ENCODE measurements at regions not wholly inside any gene's neighbourhood (a gene's known extent, or its start where the extent isn't known, plus 50 kb on each side); places are given as distances from the start of the nearest gene placed in this dataset.
"Not testable (repeated sequence)": the region's sequence is repeated elsewhere in the genome, so short reads cannot be mapped to it uniquely, and the experiment has no call there.

GRCh38 chr15:23983500-23984259 is 296.6 kb upstream of the NDN start:
- H3K36me3 Mint-ChIP-seq = no peaks in the 10 kb centered on the region
- H3K4me1 Mint-ChIP-seq = no peaks in the 10 kb centered on the region
- no peaks in the 10 kb centered on the region for H3K27me3 Mint-ChIP-seq
- no peak overlapping the region for H3K27ac Mint-ChIP-seq
- no peak overlapping the region for H3K4me3 Mint-ChIP-seq
- peaks cover 6 to 12% (median 8%) of the 10 kb centered on the region in 3 donors for H3K9me3 Mint-ChIP-seq

GRCh38 chr15:23994273-23994672 is 307.2 kb upstream of the NDN start:
- Mint-ChIP-seq H3K9me3 (peaks cover 5% of the 10 kb centered on the region in 3 donors), H3K27ac (no peak overlapping the region)

GRCh38 chr15:23998056-23998455 is 311.0 kb upstream of the NDN start:
- H3K27ac Mint-ChIP-seq = no peak overlapping the region
- H3K4me1 Mint-ChIP-seq = no peaks in the 10 kb centered on the region
- H3K9me3 Mint-ChIP-seq = peaks cover 5 to 7% (median 5%) of the 10 kb centered on the region in 3 donors
- no peaks in the 10 kb centered on the region for H3K27me3 Mint-ChIP-seq
- no peak overlapping the region for H3K4me3 Mint-ChIP-seq
- no peaks in the 10 kb centered on the region for H3K36me3 Mint-ChIP-seq

More at GRCh38 chr15:23994273-23994672, 307.2 kb upstream of the NDN start:
- Mint-ChIP-seq H3K36me3 (no peaks in the 10 kb centered on the region), H3K27me3 (no peaks in the 10 kb centered on the region), H3K4me3 (no peak overlapping the region), H3K4me1 (no peaks in the 10 kb centered on the region)

DNA sequence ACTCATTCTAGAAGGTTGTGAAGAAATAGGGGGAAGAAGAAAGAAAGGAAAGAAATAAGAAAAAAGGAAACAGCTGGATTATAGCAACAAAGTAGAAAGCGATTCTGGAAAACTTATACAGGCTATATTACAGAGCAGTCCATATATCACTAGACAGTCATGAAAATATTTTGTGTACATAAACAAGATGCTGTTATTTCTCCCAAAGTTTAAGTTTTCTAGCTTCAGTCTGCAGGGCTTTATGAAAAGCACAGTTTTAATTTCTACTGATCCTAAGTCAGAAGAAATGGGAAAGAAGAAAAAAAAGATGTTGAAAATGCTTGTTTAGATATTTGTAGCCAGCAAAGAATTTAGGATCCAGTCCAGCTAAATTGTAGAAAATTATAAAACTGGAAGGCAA is 321.4 kb upstream of the NDN start:
- Mint-ChIP-seq H3K27me3 (no peaks in the 10 kb centered on the region), H3K4me1 (no peaks in the 10 kb centered on the region), H3K4me3 (no peak overlapping the region), H3K9me3 (peaks cover 1 to 17% (median 9%) of the 10 kb centered on the region in 3 donors), H3K36me3 (no peaks in the 10 kb centered on the region), H3K27ac (no peak overlapping the region)

GRCh38 chr15:24017470-24017869 is 330.4 kb upstream of the NDN start:
- Mint-ChIP-seq H3K27ac (no peak overlapping the region), H3K4me3 (no peak overlapping the region), H3K36me3 (no peaks in the 10 kb centered on the region), H3K4me1 (no peaks in the 10 kb centered on the region), H3K27me3 (no peaks in the 10 kb centered on the region), H3K9me3 (peaks cover 8 to 16% (median 9%) of the 10 kb centered on the region in 3 donors)

- Mint-ChIP-seq H3K27me3 (no peaks in the 10 kb centered on the region), H3K4me3 (no peak overlapping the region), H3K27ac (no peak overlapping the region), H3K4me1 (no peaks in the 10 kb centered on the region), H3K9me3 (peaks cover 2 to 17% (median 5%) of the 10 kb centered on the region in 3 donors), H3K36me3 (no peaks in the 10 kb centered on the region)
Observed at GRCh38 chr15:24039683-24040082, 352.6 kb upstream of the NDN start.

GRCh38 chr15:24054547-24055245 is 367.6 kb upstream of the NDN start:
- no peaks in the 10 kb centered on the region for H3K4me1 Mint-ChIP-seq
- no peaks in the 10 kb centered on the region for H3K36me3 Mint-ChIP-seq
- H3K27me3 Mint-ChIP-seq = no peaks in the 10 kb centered on the region
- no peak overlapping the region for H3K27ac Mint-ChIP-seq
- no peak overlapping the region for H3K4me3 Mint-ChIP-seq
- H3K9me3 Mint-ChIP-seq = peaks cover 5 to 14% (median 9%) of the 10 kb centered on the region in 3 donors

DNA sequence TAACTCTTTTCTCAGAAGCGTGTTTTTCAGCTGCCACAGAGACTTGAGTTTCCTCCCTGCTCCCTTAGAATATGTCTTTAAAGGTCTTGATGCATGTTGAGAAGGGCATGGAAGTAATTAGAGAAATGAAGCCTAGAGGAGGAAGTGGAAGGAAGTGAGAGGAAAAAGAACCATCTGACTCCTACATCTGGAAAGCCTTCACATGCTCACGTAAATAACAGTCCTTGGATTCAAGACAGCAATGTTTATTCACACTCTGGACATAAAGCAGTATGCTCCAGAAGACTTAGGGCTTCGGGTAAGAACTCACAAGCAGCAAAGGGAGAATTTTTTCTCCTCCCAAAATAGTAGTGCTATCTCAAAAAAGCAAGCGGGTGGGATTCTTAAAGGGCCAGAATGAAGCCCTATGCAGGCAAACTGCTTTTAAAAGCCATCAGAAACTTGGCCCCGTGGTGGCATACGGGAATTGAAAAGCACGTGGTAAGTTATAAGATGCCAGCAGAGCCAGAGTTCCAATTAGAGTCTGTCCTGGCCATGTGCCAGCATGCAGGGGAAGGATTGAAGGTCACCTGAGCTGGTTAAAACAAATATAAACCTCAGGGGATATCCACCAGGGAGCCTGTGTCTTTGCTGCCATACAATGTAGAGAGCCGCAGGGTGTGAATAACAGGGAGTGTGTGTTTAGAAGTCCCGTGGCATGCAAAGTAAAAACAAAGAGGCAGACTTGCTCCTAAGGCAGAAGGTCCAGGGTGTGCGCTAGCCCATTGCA is 380.8 kb upstream of the NDN start:
- no peaks in the 10 kb centered on the region for H3K36me3 Mint-ChIP-seq
- H3K9me3 Mint-ChIP-seq = peaks cover 4 to 8% (median 5%) of the 10 kb centered on the region in 3 donors
- no peak overlapping the region for H3K4me3 Mint-ChIP-seq
- no peak overlapping the region for H3K27ac Mint-ChIP-seq
- H3K27me3 Mint-ChIP-seq = no peaks in the 10 kb centered on the region
- H3K4me1 Mint-ChIP-seq = no peaks in the 10 kb centered on the region

DNA sequence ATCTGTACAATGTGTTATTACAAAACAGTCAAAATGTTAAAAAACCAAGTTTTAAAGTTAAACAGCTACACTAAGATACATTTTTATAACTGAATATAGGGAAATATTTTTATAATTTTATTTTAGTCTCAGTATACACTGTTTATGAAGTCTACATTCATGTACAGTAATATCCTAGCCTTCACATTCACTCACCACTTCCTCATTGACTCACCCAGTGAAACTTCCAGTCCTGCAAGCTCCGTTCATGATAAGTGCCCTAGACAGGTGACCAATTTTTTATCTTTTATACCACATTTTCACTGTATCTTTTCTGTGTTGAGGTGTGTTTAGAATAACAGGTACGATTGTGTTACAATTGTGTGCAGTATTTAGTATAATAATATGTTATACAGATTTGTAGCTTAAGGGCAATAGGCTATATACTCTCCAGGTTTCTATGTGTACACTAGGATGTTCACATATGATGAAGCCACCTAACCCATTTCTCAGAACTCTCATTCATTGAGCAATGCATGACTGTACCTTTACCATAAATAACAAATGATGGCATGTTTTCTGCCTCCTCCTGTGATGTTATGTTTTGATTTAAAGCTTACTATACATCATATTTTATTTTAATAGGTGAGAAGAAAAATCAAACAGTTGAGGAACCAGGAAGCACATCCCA is 388.4 kb upstream of the NDN start:
- H3K4me1 Mint-ChIP-seq = no peaks in the 10 kb centered on the region
- H3K27ac Mint-ChIP-seq = no peak overlapping the region
- peaks cover 5 to 8% (median 6%) of the 10 kb centered on the region in 3 donors for H3K9me3 Mint-ChIP-seq
- H3K4me3 Mint-ChIP-seq = no peak overlapping the region
- no peaks in the 10 kb centered on the region for H3K27me3 Mint-ChIP-seq
- no peaks in the 10 kb centered on the region for H3K36me3 Mint-ChIP-seq

DNA sequence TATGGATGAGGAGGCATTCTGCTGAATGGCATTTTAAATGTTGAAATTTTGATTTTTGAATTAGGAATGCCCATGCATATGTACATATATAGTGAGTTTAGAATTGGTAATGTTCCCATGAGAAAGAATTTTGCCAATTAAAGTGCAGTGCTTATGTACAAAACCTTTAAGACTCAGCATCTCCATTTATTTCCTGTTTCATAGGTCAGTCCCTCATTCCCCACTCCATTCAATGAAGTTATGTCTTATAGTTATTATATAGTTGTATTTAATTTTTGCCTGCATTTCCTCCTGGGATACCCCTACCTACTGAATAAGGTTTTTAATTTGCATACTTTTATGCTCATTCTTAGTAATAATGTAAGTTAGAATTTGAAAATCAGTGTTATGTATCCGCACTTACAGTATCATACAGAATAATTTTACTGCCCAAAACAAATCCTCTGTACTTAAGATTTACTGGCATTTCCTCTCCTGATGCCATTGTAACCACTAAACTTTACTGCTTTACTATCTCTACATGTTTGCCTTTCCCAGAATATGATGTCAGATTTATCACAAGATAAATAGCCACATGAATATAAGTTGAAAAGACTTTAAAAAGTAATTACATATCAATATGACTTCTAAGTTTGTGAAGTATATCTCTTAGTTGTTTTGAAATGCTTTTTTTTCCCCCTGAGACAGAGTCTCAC is 389.1 kb upstream of the NDN start:
- Mint-ChIP-seq H3K27me3 (no peaks in the 10 kb centered on the region), H3K36me3 (no peaks in the 10 kb centered on the region), H3K27ac (no peak overlapping the region), H3K9me3 (peaks cover 5 to 8% (median 6%) of the 10 kb centered on the region in 3 donors), H3K4me1 (no peaks in the 10 kb centered on the region), H3K4me3 (no peak overlapping the region)

DNA sequence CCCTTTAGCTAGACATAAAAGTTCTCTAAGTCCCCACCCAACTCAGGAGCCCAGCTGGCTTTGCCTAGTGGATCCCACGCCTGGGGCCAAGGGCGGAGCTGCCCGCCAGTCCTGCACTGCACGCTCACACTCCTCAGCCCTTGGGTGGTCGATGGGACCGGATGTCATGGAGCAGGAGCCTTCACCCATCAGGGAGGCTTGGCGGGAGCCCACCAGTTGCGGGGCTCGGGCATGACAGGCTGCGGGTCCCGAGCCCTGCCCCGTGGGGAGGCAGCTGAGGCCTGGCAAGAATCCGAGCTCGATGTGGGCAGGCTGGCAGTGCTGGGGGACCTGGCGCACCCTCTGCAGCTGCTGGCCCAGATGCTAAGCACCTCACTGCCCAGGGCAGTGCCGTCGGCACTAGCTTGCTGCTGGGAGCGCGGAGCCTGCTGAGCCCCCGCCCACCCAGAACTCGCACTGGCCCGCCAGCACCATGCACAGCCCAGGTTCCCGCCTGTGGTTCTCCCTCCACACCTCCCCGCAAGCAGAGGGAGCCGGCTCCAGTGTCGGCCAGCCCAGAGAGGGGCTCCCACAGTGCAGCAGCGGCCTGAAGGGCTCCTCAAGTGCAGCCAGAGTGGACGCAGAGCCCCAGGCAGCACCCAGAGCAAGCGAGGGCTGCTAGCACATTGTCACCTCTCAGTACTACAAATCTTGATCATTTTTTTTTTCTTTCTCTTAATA is 391.4 kb upstream of the NDN start:
- Mint-ChIP-seq H3K9me3 (peaks cover 4 to 8% (median 7%) of the 10 kb centered on the region in 3 donors), H3K27ac (no peak overlapping the region), H3K4me1 (no peaks in the 10 kb centered on the region), H3K36me3 (no peaks in the 10 kb centered on the region), H3K4me3 (no peak overlapping the region), H3K27me3 (no peaks in the 10 kb centered on the region)

GRCh38 chr15:24088941-24089340 is 401.8 kb upstream of the NDN start:
- H3K27ac Mint-ChIP-seq, H3K36me3 Mint-ChIP-seq, H3K4me3 Mint-ChIP-seq, H3K4me1 Mint-ChIP-seq, H3K27me3 Mint-ChIP-seq: not testable (repeated sequence)
- H3K9me3 Mint-ChIP-seq = peaks cover 10 to 26% (median 12%) of the 10 kb centered on the region in 3 donors

GRCh38 chr15:24101503-24101902 is 414.4 kb upstream of the NDN start:
- H3K27ac Mint-ChIP-seq, H3K36me3 Mint-ChIP-seq, H3K9me3 Mint-ChIP-seq, H3K4me1 Mint-ChIP-seq, H3K27me3 Mint-ChIP-seq, H3K4me3 Mint-ChIP-seq: not testable (repeated sequence)

DNA sequence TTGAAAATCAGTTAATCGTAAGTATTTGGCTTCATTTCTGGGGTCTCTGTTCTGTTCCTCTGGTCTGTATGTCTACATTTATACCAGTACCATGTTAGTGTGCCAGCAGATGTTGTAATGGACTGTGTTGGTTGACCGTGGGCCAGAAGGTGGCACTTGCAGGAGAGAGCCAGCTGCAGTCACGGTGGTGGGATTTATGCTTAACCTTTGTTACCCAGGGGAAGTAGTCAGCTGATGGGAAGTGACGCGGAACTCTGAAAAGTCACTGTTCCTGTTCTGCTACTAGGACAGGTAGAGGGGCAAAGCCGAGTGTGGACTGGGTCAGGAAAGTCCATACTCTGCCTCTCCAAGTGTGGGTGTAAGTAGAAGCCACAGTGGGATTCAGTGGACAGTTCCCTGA is 420.4 kb upstream of the NDN start:
- H3K27ac Mint-ChIP-seq, H3K4me1 Mint-ChIP-seq, H3K36me3 Mint-ChIP-seq, H3K4me3 Mint-ChIP-seq, H3K27me3 Mint-ChIP-seq: not testable (repeated sequence)
- H3K9me3 Mint-ChIP-seq = peaks cover 4 to 10% (median 5%) of the 10 kb centered on the region in 3 donors
